Lower leg skin (tissue), 4 donors: ENCODE measurements at regions not wholly inside any gene's neighbourhood (a gene's known extent, or its start where the extent isn't known, plus 50 kb on each side); places are given as distances from the start of the nearest gene placed in this dataset.

ENCODE experiments used
- DNase-seq, 2 donors: peaks; one replicate each; pipeline ENCODE4 v3.0.0-alpha.2; 2019; ENCODE audit warnings: low spot score in 2 of 2
- H3K4me3 ChIP-seq: fragments of 200-600 bp; sonication (generic); 2 replicates; pipeline ENCODE4 v1.5.1; 2017; ENCODE audit warnings: mild to moderate bottlenecking, low read depth; ENCODE audit not compliant: poor library complexity, severe bottlenecking
- POLR2A ChIP-seq, 2 donors: fragments of 450-650 bp; IDR thresholded peaks; one replicate each; pipeline ENCODE4 v1.6.1; 2016 to 2017; ENCODE audit warnings: antibody characterized with exemption in 2 of 2, mild to moderate bottlenecking in 1 of 2, moderate library complexity in 1 of 2
- WGBS, 2 donors: methylation state at CpG; one replicate each; pipeline ENCODE4 v1.1.5; 2018; 5-methylcytosine and 5-hydroxymethylcytosine counted together
- intact Hi-C: fragments of 100-400 bp; cut with DNase I; formaldehyde crosslinking; loops from one replicate; pipeline ENCODE4 v1.15.0; 2023; ENCODE audit warnings: low total_unique reads
- TF ChIP-seq, protein P1 (sequence below), 3 donors: fragments of 450-650 bp; IDR thresholded peaks; one replicate each; pipeline ENCODE4 v1.5.1; 2016; ENCODE audit warnings: antibody characterized with exemption in 3 of 3, mild to moderate bottlenecking in 3 of 3, moderate library complexity in 2 of 3

GRCh38 chr20:48422242-48422960, 405.4 kb downstream of the PREX1 start:
- no peak overlapping the region for H3K4me3 ChIP-seq
- 92 to 93% methylated on average over 3 of the region's 3 CpGs for WGBS, 2 donors
- intact Hi-C loops: no loop called here
- no peak for DNase-seq
- TF ChIP-seq POLR2A (IDR thresholded peaks at IDR 0.05): no peak
- TF ChIP-seq, protein P1, sequence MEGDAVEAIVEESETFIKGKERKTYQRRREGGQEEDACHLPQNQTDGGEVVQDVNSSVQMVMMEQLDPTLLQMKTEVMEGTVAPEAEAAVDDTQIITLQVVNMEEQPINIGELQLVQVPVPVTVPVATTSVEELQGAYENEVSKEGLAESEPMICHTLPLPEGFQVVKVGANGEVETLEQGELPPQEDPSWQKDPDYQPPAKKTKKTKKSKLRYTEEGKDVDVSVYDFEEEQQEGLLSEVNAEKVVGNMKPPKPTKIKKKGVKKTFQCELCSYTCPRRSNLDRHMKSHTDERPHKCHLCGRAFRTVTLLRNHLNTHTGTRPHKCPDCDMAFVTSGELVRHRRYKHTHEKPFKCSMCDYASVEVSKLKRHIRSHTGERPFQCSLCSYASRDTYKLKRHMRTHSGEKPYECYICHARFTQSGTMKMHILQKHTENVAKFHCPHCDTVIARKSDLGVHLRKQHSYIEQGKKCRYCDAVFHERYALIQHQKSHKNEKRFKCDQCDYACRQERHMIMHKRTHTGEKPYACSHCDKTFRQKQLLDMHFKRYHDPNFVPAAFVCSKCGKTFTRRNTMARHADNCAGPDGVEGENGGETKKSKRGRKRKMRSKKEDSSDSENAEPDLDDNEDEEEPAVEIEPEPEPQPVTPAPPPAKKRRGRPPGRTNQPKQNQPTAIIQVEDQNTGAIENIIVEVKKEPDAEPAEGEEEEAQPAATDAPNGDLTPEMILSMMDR (IDR thresholded peaks at IDR 0.05): no peak

GRCh38 chr20:48421547-48421946, 406.3 kb downstream of the PREX1 start:
- WGBS, 2 donors: 66 to 76% methylated on average over 3 of the region's 3 CpGs
- H3K4me3 ChIP-seq: no peak overlapping the region
- no peak for DNase-seq
- TF ChIP-seq POLR2A (IDR thresholded peaks at IDR 0.05): no peak
- TF ChIP-seq, protein P1 (IDR thresholded peaks at IDR 0.05): no peak
- intact Hi-C loops: no loop called here

- WGBS, 2 donors: 89 to 92% methylated on average over 4 of the region's 4 CpGs
- no peak for DNase-seq
- no peak overlapping the region for H3K4me3 ChIP-seq
- TF ChIP-seq, protein P1 (IDR thresholded peaks at IDR 0.05): no peak
- no peak for TF ChIP-seq POLR2A (IDR thresholded peaks at IDR 0.05)
- intact Hi-C loops: no loop called here
Measured at GRCh38 chr20:48420176-48420575, 407.6 kb downstream of the PREX1 start.

- 75 to 77% methylated on average over 4 of the region's 4 CpGs for WGBS, 2 donors
- no peak for DNase-seq
- intact Hi-C loops: no loop called here
- H3K4me3 ChIP-seq: no peak overlapping the region
- TF ChIP-seq, protein P1 (IDR thresholded peaks at IDR 0.05): no peak
- no peak for TF ChIP-seq POLR2A (IDR thresholded peaks at IDR 0.05)
Measured at GRCh38 chr20:48419173-48419572, 408.6 kb downstream of the PREX1 start.

DNA sequence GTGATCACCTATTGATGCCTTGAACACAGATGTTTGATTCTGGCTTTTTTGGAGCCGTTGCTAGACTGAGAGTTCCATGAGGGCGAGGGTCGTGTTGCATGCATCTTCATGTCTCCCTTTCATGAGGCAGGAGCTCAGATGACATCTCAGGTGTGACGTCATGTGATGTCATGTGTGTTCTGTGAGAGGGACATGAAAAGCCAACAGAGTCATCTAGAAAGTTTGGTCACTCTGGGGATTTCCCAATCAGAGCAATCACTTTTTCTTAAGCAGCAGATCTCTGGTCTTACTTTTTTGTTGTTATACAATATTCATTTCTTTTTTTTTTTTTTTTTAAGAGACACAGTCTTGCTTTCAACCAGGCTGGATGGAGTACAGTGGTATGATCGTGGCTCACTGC, 411.8 kb downstream of the PREX1 start:
- DNase-seq: no peak
- 72 to 75% methylated on average over 5 of the region's 5 CpGs for WGBS, 2 donors
- TF ChIP-seq, protein P1 (IDR thresholded peaks at IDR 0.05): no peak
- TF ChIP-seq POLR2A (IDR thresholded peaks at IDR 0.05): no peak
- intact Hi-C loops: no loop called here
- H3K4me3 ChIP-seq: no peak overlapping the region

GRCh38 chr20:48414786-48415185, 413.0 kb downstream of the PREX1 start:
- TF ChIP-seq, protein P1 (IDR thresholded peaks at IDR 0.05): no peak
- TF ChIP-seq POLR2A (IDR thresholded peaks at IDR 0.05): no peak
- intact Hi-C loops: no loop called here
- 44 to 61% methylated on average over 1 of the region's 1 CpG for WGBS, 2 donors
- no peak for DNase-seq
- H3K4me3 ChIP-seq: no peak overlapping the region
